GM12873 (cell line): ENCODE measurements at regions not wholly inside any gene's neighbourhood (a gene's known extent, or its start where the extent isn't known, plus 50 kb on each side); places are given as distances from the start of the nearest gene placed in this dataset.

ENCODE experiments used
- CTCF ChIP-seq: IDR thresholded peaks from 2 replicates; pipeline ENCODE4 v1.5.1; 2012; ENCODE audit warnings: low read depth, mild to moderate bottlenecking, moderate library complexity, low read length, control low read depth; ENCODE audit not compliant: insufficient read depth; ENCODE audit errors: missing control alignments

GRCh38 chr10:121049923-121050322, 198.8 kb downstream of the WDR11 start:
- no peak for TF ChIP-seq CTCF

- no peak for TF ChIP-seq CTCF
Measured at GRCh38 chr10:121051171-121051570, 200.0 kb downstream of the WDR11 start.

- no peak for TF ChIP-seq CTCF
Measured at GRCh38 chr10:121051696-121052279, 200.6 kb downstream of the WDR11 start.

- TF ChIP-seq CTCF, result no peak
Measured at GRCh38 chr10:121053151-121053550, 202.0 kb downstream of the WDR11 start.

DNA sequence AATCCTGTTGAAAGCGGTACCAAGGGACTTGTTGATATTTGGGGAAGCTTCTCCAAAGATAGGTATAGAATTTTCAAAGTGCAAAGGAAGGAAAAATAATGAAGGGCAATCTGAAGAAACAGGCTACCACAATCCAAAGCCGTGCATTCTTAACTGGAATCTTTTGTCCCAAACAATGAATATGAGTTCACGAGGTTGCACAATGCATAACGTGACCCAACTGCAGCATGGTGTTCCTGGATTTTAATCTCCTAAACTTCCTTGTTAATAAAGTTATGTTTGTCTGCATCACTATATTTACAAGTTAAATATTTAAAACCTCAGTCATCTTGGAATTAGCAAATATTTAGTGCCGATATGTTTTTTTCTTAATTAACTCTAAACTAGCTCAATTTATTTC, 203.7 kb downstream of the WDR11 start:
- TF ChIP-seq CTCF, result no peak

DNA sequence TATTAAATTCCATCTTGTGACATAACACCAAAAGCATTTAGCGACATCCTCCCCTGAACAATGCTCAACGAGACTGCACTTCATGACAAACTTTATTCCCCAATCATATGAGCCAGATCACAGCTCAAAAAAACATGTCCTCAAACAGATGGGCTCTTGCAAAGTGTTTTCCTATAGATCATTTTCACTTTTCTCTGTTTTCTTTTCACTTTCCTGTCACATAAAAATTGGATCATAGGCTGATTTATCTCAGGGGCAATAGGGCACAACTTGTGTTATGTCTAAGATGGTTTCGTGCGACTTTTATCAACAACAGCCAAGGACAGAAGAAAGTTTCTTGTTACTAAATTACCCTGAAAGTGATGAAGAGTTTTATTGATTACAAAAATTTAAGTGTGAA, 206.1 kb downstream of the WDR11 start:
- TF ChIP-seq CTCF, result no peak

- no peak for TF ChIP-seq CTCF
Measured at GRCh38 chr10:121058082-121058481, 206.9 kb downstream of the WDR11 start.
